Neutrophil (primary cell): ENCODE measurements at regions not wholly inside any gene's neighbourhood (a gene's known extent, or its start where the extent isn't known, plus 50 kb on each side); places are given as distances from the start of the nearest gene placed in this dataset.

Source experiments
- H3K27ac ChIP-seq: fragments of 200-600 bp; sonication (generic); 2 replicates; pipeline ENCODE4 v1.5.1; 2016; ENCODE audit warnings: mild to moderate bottlenecking, moderate library complexity
- H3K27me3 ChIP-seq: fragments of 200-600 bp; sonication (generic); 2 replicates; pipeline ENCODE4 v1.6.0; 2016; ENCODE audit warnings: mild to moderate bottlenecking
- H3K36me3 ChIP-seq: fragments of 200-600 bp; sonication (generic); 2 replicates; pipeline ENCODE4 v1.5.1; 2017
- H3K4me1 ChIP-seq, 2 experiments: fragments of 200-600 bp in 1 of 2; sonication (generic) in 1 of 2; 1 replicate in 1 of 2; 2 replicates in 1 of 2; pipeline versions ENCODE4 v1.5.1 to v1.6.1; 2013 to 2016; ENCODE audit warnings: low read depth in 1 of 2, low read length in 1 of 2, mild to moderate bottlenecking in 1 of 2, moderate library complexity in 1 of 2; ENCODE audit not compliant: control insufficient read depth in 1 of 2, insufficient read depth in 1 of 2
- H3K4me3 ChIP-seq, 2 experiments: fragments of 200-600 bp in 1 of 2; sonication (generic) in 1 of 2; 1 replicate in 1 of 2; 2 replicates in 1 of 2; pipeline ENCODE4 v1.5.1; 2013 to 2016; ENCODE audit warnings: low read depth in 1 of 2, low read length in 1 of 2, mild to moderate bottlenecking in 1 of 2, moderate library complexity in 1 of 2
- H3K9me3 ChIP-seq: fragments of 200-600 bp; sonication (generic); 2 replicates; pipeline ENCODE4 v1.5.1; 2016
- CTCF ChIP-seq: fragments of 200-600 bp; sonication (generic); IDR thresholded peaks from 2 replicates; pipeline ENCODE4 v1.5.1; 2016; ENCODE audit warnings: antibody characterized with exemption

- H3K4me3 ChIP-seq = no peak overlapping the region
- no peaks in the 10 kb centered on the region for H3K9me3 ChIP-seq
- H3K27ac ChIP-seq = no peak overlapping the region
- peaks cover 8% of the 10 kb centered on the region for H3K27me3 ChIP-seq
- no peaks in the 10 kb centered on the region for H3K36me3 ChIP-seq
- TF ChIP-seq CTCF = no peak
- no peaks in the 10 kb centered on the region for H3K4me1 ChIP-seq
Observed at GRCh38 chr3:72661115-72661457, 187.2 kb downstream of the SHQ1 start.

DNA sequence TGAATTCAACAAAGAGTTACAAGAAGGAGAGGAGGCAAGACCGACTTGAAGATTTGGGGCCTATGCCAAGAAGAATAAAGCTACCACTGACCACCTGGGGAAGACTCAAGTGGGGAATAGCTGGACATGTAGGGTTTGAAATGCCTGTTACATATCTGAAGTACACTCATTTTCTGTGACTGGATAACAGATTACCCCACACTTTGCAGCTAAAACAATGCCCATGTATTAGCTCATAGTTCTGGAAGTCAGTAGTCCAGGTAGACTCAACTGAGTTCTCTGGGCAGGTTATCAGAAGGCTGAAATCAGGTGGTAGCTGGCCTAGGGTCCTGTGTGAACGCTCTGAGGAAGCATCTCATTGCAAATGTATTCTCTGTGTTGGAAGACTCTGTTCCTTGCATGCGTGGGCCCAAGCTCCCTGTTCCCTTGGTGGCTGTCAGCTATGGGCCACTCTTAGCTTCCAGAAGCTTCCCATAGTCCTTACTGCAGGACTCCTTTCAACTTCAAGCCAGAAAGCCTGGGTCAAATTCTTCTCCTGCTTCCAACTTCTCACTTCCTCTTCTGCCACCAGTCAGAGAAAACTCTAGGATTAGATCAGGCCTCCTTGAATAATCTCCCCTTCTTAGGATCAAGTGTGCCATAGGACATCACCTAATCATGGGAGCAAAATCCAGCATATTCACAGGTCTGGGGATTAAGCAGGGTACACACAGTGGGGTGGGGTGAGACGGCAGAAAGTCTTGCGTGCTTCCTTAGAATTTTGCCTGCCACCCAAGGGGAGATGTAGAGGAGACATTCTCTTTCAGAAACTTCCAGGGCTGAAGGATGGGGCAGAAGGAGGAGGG is 187.8 kb downstream of the SHQ1 start:
- no peak overlapping the region for H3K4me3 ChIP-seq
- TF ChIP-seq CTCF = no peak
- H3K27me3 ChIP-seq = peaks cover 14% of the 10 kb centered on the region
- no peaks in the 10 kb centered on the region for H3K4me1 ChIP-seq
- no peaks in the 10 kb centered on the region for H3K9me3 ChIP-seq
- no peaks in the 10 kb centered on the region for H3K36me3 ChIP-seq
- H3K27ac ChIP-seq = no peak overlapping the region

DNA sequence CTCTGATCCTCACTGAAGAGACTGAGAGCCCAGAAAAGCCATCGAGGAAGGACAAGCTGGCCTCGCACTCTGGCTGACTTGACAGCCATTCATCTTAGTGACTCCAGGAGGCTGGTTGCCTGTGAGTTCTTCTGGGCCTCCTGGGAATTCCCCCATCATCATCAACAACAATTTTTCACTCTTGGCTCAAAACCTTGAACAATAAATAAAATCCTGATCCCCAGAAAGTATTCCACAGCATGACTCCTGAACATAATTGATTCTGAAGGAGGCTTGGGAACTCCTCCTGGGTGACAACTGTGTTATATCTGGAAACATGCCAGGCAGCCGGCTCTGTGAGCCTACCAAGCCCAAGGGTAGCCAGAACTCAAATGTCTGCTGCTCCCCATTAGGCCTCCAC is 188.6 kb downstream of the SHQ1 start:
- Histone ChIP-seq H3K27ac (no peak overlapping the region), H3K36me3 (no peaks in the 10 kb centered on the region), H3K4me1 (peaks cover 0 to 4% of the 10 kb centered on the region in 2 experiments), H3K4me3 (no peak overlapping the region), H3K9me3 (no peaks in the 10 kb centered on the region), H3K27me3 (peaks cover 23% of the 10 kb centered on the region)
- TF ChIP-seq CTCF = no peak

- Histone ChIP-seq H3K9me3 (no peaks in the 10 kb centered on the region), H3K4me1 (peaks cover 0 to 4% of the 10 kb centered on the region in 2 experiments), H3K36me3 (no peaks in the 10 kb centered on the region), H3K4me3 (no peak overlapping the region), H3K27me3 (peaks cover 27% of the 10 kb centered on the region), H3K27ac (no peak overlapping the region)
- TF ChIP-seq CTCF = no peak
Observed at GRCh38 chr3:72659188-72659587, 189.1 kb downstream of the SHQ1 start.

DNA sequence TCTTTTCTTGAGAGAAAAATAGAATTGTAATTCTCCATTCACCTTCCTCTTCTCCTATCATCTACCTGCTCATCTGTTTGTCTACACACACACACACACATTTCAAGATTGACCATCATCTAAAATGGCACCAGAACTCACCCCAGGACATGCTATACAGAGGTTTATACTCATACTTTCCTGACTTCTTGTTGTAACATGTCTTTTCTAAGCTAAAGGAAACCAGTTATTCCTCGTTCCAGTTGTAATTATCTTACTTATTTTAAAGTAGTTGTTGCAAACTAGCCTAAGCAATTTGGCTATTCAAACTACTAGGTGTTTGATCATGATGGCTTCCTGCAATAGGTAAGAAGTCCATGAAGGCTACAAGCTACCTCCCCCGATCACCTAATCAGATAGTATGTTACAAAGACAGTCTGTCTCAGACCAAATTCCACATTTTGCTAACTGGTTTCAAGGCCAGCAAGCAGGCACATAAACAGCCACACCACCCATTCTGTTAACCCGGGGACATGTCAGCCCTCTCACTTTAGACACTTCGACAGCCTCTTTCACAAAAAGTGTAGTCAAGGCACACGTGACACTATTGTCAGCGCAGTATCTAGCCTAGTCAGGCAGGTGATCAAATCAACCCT is 189.7 kb downstream of the SHQ1 start:
- peaks cover 0 to 4% of the 10 kb centered on the region in 2 experiments for H3K4me1 ChIP-seq
- no peak overlapping the region for H3K4me3 ChIP-seq
- no peak overlapping the region for H3K27ac ChIP-seq
- H3K36me3 ChIP-seq = no peaks in the 10 kb centered on the region
- no peak for TF ChIP-seq CTCF
- H3K9me3 ChIP-seq = no peaks in the 10 kb centered on the region
- peaks cover 33% of the 10 kb centered on the region for H3K27me3 ChIP-seq
